NB4 (cell line): ENCODE measurements at regions not wholly inside any gene's neighbourhood (a gene's known extent, or its start where the extent isn't known, plus 50 kb on each side); places are given as distances from the start of the nearest gene placed in this dataset.

Experiments used
- DNase-seq: peaks from one replicate; pipeline ENCODE4 v3.0.0; 2010; ENCODE audit warnings: low read depth
- H3K4me3 ChIP-seq: one replicate; pipeline ENCODE4 v1.5.1; 2011; ENCODE audit warnings: mild to moderate bottlenecking, low read depth, low read length, moderate library complexity
- MYC ChIP-seq: IDR thresholded peaks from 2 replicates; pipeline ENCODE4 v1.6.1; 2011; ENCODE audit warnings: low read depth, low read length
- POLR2A ChIP-seq: IDR thresholded peaks from 2 replicates; pipeline ENCODE4 v1.6.1; 2011; ENCODE audit warnings: mild to moderate bottlenecking; ENCODE audit not compliant: insufficient read length; ENCODE audit errors: extremely low read depth
- TF ChIP-seq, protein P1 (sequence below): IDR thresholded peaks from one replicate; pipeline ENCODE4 v1.5.1; 2012; ENCODE audit warnings: low read depth, low read length
- TF ChIP-seq, protein P2 (sequence below): IDR thresholded peaks from 2 replicates; pipeline ENCODE4 v1.6.1; 2011; ENCODE audit warnings: low read depth, low read length

DNA sequence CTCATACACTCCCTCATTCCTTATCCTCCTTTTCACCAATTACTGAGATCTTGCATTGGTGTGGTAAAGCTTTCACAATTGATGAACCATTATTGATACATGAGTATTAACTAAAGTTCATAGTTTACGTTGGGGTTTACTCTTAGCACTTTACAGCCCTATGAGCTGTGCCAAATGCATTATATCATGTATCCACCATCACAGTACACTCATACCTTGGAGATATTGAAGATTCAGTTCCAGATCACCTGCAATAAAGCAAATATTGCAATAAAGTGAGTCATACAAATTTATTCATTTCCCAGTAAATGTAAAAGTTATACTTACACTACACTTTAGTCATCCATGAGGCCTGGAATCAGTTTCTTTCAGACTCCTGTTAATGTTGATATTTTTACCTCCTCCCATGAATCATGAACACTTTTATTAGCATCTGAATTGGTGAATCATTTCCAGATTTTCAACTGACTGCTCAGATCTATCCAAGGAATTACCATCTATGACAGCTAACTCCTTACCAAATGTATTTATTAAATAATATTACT is 546.6 kb upstream of the PTPRD start:
- DNase-seq: no peak
- TF ChIP-seq, protein P1, sequence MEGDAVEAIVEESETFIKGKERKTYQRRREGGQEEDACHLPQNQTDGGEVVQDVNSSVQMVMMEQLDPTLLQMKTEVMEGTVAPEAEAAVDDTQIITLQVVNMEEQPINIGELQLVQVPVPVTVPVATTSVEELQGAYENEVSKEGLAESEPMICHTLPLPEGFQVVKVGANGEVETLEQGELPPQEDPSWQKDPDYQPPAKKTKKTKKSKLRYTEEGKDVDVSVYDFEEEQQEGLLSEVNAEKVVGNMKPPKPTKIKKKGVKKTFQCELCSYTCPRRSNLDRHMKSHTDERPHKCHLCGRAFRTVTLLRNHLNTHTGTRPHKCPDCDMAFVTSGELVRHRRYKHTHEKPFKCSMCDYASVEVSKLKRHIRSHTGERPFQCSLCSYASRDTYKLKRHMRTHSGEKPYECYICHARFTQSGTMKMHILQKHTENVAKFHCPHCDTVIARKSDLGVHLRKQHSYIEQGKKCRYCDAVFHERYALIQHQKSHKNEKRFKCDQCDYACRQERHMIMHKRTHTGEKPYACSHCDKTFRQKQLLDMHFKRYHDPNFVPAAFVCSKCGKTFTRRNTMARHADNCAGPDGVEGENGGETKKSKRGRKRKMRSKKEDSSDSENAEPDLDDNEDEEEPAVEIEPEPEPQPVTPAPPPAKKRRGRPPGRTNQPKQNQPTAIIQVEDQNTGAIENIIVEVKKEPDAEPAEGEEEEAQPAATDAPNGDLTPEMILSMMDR: no peak
- TF ChIP-seq MYC (no peak), POLR2A (no peak)
- TF ChIP-seq, protein P2, sequence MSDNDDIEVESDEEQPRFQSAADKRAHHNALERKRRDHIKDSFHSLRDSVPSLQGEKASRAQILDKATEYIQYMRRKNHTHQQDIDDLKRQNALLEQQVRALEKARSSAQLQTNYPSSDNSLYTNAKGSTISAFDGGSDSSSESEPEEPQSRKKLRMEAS: no peak

DNA sequence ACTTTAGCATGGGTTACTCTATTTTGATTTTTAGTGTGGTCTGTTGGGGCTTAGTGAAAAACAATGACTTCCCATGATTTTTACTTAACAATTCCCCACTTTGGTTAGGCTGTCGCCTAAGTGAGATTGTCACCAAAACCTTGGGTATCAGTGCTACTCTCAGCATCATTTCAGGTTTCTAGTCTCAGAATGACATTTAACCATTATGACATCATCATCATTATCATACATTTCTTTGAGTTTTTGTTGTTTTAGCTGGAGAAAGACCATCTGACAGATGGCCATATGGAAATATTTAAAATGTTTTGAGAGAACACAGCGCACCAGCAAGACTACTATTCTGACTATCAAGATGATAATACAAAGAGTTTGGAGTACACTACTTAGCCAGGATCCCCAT is 551.0 kb upstream of the PTPRD start:
- no peak for DNase-seq
- TF ChIP-seq, protein P2: no peak
- TF ChIP-seq, protein P1: no peak

More for the DNA sequence above, 546.6 kb upstream of the PTPRD start:
- H3K4me3 ChIP-seq: no peak overlapping the region

GRCh38 chr9:11182001-11182400 is 569.2 kb upstream of the PTPRD start:
- no peak for DNase-seq
- H3K4me3 ChIP-seq: no peak overlapping the region
- TF ChIP-seq POLR2A: no peak
- TF ChIP-seq, protein P2: no peak
- no peak for TF ChIP-seq MYC
- TF ChIP-seq, protein P1: no peak

More for the DNA sequence above, 551.0 kb upstream of the PTPRD start:
- no peak overlapping the region for H3K4me3 ChIP-seq

DNA sequence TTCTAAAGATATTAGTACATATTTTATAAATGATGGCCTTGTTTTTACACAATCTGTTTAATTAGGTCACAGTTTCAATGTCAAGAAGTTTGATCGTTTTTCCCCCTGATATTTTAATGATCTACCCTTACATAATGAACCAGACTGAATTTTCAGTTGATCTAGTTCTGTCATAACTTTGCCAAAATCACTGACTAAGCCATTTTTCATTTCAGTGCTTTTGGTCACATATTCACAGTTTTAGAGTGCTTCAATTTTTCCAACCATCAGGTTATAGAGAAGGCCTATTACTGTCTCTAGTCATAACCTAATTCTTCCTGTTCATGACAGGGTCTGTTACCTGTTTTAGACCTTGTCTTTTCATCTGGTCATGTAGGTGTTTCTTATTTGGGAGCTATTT is 577.9 kb upstream of the PTPRD start:
- DNase-seq: no peak
- H3K4me3 ChIP-seq: no peak overlapping the region
- TF ChIP-seq, protein P2: no peak
- TF ChIP-seq MYC (no peak), POLR2A (no peak)
- TF ChIP-seq, protein P1: no peak

- TF ChIP-seq, protein P2: no peak
- TF ChIP-seq MYC: no peak
- no peak for TF ChIP-seq POLR2A
- TF ChIP-seq, protein P1: no peak
- no peak for DNase-seq
- no peak overlapping the region for H3K4me3 ChIP-seq
Observed at GRCh38 chr9:11192993-11193392, 580.2 kb upstream of the PTPRD start.
